Thoracic aorta (tissue), 2 donors: ENCODE measurements at regions not wholly inside any gene's neighbourhood (a gene's known extent, or its start where the extent isn't known, plus 50 kb on each side); places are given as distances from the start of the nearest gene placed in this dataset.
A peak's percentile ranks its signal among the peaks of the same experiment; 100 is the strongest.

ENCODE experiments used
- ATAC-seq: fragments of 150-250 bp; one replicate; pipeline ENCODE4 v1.8.0; 2017; ENCODE audit warnings: low read depth; ENCODE audit not compliant: insufficient number of reproducible peaks, low FRiP score
- DNase-seq: peaks from one replicate; pipeline ENCODE4 v3.0.0-alpha.2; 2020; ENCODE audit warnings: low spot score
- H3K27ac ChIP-seq, 2 donors: fragments of 200-600 bp; sonication (generic); 1 replicate in 1 of 2; 2 replicates in 1 of 2; pipeline ENCODE4 v1.5.1; 2016; ENCODE audit warnings: mild to moderate bottlenecking in 2 of 2, moderate library complexity in 2 of 2
- H3K27me3 ChIP-seq: fragments of 200-600 bp; sonication (generic); replicated peaks from 2 replicates; pipeline ENCODE4 v1.6.0; 2016; ENCODE audit warnings: mild to moderate bottlenecking; ENCODE audit not compliant: insufficient read depth
- H3K36me3 ChIP-seq: fragments of 200-600 bp; sonication (generic); one replicate; pipeline ENCODE4 v1.5.1; 2016
- H3K4me1 ChIP-seq, 2 donors: fragments of 200-600 bp; sonication (generic); 1 replicate in 1 of 2; 2 replicates in 1 of 2; pipeline versions ENCODE4 v1.5.1 to v1.6.0; 2016; ENCODE audit warnings: low read depth in 2 of 2, mild to moderate bottlenecking in 1 of 2; ENCODE audit not compliant: control insufficient read depth in 1 of 2
- H3K4me3 ChIP-seq: fragments of 200-600 bp; sonication (generic); 2 replicates; pipeline ENCODE4 v1.5.1; 2016; ENCODE audit warnings: mild to moderate bottlenecking
- H3K9me3 ChIP-seq: fragments of 200-600 bp; sonication (generic); 2 replicates; pipeline ENCODE4 v1.5.1; 2016
- TF ChIP-seq, protein P1 (sequence below): fragments of 200-600 bp; sonication (generic); IDR thresholded peaks from one replicate; pipeline ENCODE4 v1.5.1; 2019; ENCODE audit warnings: antibody characterized with exemption

DNA sequence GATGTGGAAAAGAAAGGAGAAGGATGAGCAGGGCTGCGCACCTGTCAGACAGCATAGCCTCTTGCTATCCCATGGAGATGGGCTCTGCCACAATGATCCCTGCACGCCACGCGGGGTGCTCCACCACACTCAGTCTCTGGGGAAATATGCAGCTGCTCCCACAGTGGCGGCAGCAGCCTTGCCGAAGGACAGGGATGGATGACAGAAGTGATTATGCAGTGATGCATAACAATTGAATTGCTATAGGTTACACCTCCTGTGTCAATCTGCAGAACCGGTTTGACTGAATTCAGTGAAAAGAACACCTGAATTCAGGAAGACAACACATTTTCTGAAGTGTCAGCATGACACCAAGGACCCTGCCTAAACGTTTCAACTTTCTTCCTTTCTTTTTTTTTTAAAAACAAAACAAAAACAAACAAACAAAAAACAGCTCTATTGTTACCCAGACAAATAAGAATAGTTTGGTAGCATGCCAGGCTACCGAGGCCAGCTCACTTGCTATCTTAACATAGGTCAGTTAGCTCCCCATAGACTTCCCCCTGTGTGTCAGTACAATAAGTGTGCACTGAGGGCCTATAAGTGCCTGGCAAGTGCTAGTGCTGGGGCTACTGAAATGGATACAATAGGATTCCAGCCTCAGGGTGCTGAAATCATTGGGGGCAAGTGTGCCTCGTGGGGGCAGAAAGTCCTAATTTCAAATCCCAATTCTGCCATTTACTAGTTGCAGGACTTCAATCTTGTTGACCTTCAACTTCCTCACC, 127.6 kb upstream of the LMO4 start:
- peaks cover 0 to 4% of the 10 kb centered on the region in 2 donors for H3K4me1 ChIP-seq
- H3K27me3 ChIP-seq: no peaks in the 10 kb centered on the region
- no peak overlapping the region for H3K4me3 ChIP-seq
- H3K9me3 ChIP-seq: no peaks in the 10 kb centered on the region
- no peak for ATAC-seq
- no peaks in the 10 kb centered on the region for H3K36me3 ChIP-seq
- no peak overlapping the region for H3K27ac ChIP-seq
- no peak for DNase-seq
- TF ChIP-seq, protein P1, sequence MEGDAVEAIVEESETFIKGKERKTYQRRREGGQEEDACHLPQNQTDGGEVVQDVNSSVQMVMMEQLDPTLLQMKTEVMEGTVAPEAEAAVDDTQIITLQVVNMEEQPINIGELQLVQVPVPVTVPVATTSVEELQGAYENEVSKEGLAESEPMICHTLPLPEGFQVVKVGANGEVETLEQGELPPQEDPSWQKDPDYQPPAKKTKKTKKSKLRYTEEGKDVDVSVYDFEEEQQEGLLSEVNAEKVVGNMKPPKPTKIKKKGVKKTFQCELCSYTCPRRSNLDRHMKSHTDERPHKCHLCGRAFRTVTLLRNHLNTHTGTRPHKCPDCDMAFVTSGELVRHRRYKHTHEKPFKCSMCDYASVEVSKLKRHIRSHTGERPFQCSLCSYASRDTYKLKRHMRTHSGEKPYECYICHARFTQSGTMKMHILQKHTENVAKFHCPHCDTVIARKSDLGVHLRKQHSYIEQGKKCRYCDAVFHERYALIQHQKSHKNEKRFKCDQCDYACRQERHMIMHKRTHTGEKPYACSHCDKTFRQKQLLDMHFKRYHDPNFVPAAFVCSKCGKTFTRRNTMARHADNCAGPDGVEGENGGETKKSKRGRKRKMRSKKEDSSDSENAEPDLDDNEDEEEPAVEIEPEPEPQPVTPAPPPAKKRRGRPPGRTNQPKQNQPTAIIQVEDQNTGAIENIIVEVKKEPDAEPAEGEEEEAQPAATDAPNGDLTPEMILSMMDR: no peak

DNA sequence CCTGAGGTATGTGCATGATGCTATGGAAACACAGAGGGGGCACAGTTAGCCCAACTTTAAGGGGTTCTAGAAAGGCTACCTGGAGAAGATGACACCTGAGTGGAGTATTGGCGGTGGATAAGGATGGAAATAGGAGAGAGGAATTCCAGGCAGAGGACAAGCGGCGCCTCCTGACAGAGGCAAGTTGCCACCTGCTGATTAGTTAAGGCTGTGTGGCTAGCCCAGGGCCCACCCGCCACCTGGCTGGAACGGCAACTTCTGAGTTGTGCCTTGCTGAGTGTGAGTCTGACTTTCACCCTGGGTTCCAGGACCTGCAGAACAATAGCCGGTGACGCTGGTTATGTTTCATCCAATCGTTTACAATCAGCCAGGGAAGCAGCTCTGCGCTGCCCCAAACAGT, 126.9 kb upstream of the LMO4 start:
- no peak for ATAC-seq
- no peaks in the 10 kb centered on the region for H3K9me3 ChIP-seq
- DNase-seq: no peak
- no peaks in the 10 kb centered on the region for H3K36me3 ChIP-seq
- H3K27ac ChIP-seq: no peak overlapping the region
- H3K27me3 ChIP-seq: no peaks in the 10 kb centered on the region
- TF ChIP-seq, protein P1: no peak
- no peak overlapping the region for H3K4me3 ChIP-seq
- peaks cover 0 to 4% of the 10 kb centered on the region in 2 donors for H3K4me1 ChIP-seq

DNA sequence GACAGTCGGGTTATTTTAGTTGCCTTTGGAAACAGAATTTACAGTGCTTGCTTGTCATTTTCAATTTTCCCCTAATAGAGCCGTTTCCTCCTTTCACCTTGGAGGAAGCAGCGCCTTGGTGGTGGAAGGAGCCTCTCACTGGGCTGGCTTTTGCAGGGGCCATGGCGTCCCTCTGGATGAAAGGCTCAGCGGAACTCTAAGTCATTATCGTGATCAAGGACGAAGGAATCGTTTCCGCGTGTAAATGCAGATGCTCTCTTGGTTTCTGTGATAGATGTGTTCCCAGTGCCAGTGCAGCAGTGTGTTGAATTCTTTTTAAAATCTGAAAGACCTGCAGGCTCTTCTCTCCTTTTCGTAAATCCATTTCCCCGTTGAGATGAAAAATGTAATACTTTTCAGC, 126.2 kb upstream of the LMO4 start:
- DNase-seq (no peak), ATAC-seq (no peak)
- H3K27ac ChIP-seq: no peak overlapping the region
- H3K4me3 ChIP-seq: peak overlapping the region; percentile 65
- no peaks in the 10 kb centered on the region for H3K9me3 ChIP-seq
- peaks cover 0 to 4% of the 10 kb centered on the region in 2 donors for H3K4me1 ChIP-seq
- TF ChIP-seq, protein P1: no peak
- H3K36me3 ChIP-seq: no peaks in the 10 kb centered on the region
- no peaks in the 10 kb centered on the region for H3K27me3 ChIP-seq

DNA sequence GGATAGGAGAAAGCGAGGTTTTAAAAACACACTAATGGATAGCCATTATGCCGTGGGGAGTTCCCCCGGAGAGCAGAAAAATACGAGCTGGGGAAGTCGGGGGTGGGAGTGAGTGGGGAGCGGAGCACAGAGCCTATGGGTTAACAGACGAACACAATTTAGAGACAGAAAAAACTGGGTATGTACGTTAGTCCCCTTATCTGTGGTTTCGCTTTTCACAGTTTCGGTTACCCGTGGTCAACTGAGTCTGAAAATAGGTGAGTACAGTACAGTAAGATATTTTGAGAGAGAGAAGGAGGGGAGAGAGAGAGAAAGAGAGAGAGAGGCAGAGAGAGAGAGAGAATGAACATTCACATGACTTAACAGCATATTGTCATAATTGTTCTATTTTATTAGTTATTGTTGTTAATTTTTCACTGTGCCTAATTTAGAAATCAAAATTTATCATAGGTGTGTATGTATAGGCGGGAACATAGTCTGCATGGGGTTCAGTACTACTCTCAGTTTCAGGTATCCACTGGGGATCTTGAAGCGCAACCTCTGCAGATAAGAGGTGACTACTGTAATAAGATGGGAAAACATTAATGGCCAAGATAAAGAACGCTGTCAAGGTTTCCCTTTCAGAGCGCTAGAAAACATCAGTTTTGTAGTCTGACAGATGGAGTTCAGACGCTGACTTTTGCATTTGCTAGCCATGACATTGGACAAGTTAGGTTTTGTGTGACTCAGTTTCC, 125.6 kb upstream of the LMO4 start:
- no peak for ATAC-seq
- Histone ChIP-seq H3K9me3 (no peaks in the 10 kb centered on the region), H3K4me3 (peak overlapping the region; percentile 65), H3K27ac (no peak overlapping the region), H3K36me3 (no peaks in the 10 kb centered on the region), H3K4me1 (peaks cover 0 to 4% of the 10 kb centered on the region in 2 donors), H3K27me3 (no peaks in the 10 kb centered on the region)
- TF ChIP-seq, protein P1: no peak
- DNase-seq: no peak

DNA sequence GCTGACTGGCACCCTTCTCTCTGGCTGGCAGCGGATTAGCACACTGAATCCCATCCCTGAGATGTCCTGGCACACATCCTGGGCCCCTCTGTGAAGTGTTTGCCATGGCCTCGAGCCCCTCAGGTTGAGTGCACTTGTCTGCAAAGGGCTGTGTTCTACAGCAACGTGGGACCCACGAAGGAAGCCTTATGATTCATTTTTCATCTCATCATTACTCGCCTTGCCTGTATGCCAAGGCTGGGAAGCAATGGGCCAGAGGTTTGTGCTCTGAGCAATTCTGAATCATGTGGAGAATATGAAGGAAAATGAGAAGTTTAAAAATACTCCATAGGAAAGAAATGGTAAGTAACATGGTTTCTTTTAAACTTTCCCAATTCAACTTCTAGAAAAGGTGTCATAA, 124.8 kb upstream of the LMO4 start:
- Histone ChIP-seq H3K27me3 (no peaks in the 10 kb centered on the region), H3K9me3 (no peaks in the 10 kb centered on the region), H3K4me1 (peaks cover 0 to 4% of the 10 kb centered on the region in 2 donors), H3K27ac (no peak overlapping the region), H3K36me3 (no peaks in the 10 kb centered on the region), H3K4me3 (no peak overlapping the region)
- DNase-seq (no peak), ATAC-seq (peak; percentile 55)
- TF ChIP-seq, protein P1: no peak
